Mucosa of descending colon (tissue), 3 donors: ENCODE measurements at regions not wholly inside any gene's neighbourhood (a gene's known extent, or its start where the extent isn't known, plus 50 kb on each side); places are given as distances from the start of the nearest gene placed in this dataset.

ENCODE experiments used
- ATAC-seq: fragments of 200-7000 bp; cut with Tn5 transposase; one replicate; pipeline ENCODE4 v1.9.1; 2020; ENCODE audit warnings: mild to moderate bottlenecking, moderate library complexity
- DNase-seq, 3 donors: peaks; one replicate each; pipeline ENCODE4 v3.0.0-alpha.2; 2020
- H3K36me3 ChIP-seq: fragments of 200-600 bp; one replicate; pipeline ENCODE4 v1.8.0; 2021; ENCODE audit warnings: low read depth, mild to moderate bottlenecking
- H3K4me1 ChIP-seq: fragments of 200-600 bp; one replicate; pipeline ENCODE4 v1.8.0; 2021; ENCODE audit warnings: low read depth, mild to moderate bottlenecking
- H3K4me3 ChIP-seq: fragments of 200-600 bp; one replicate; pipeline ENCODE4 v1.8.0; 2021; ENCODE audit warnings: mild to moderate bottlenecking
- H3K9me3 ChIP-seq: fragments of 200-600 bp; one replicate; pipeline ENCODE4 v1.8.0; 2021; ENCODE audit warnings: mild to moderate bottlenecking
- intact Hi-C, 2 donors: fragments of 100-400 bp; cut with DNase I in 1 of 2; cut with micrococcal nuclease in 1 of 2; formaldehyde crosslinking; loops; one replicate each; pipeline versions ENCODE4 v1.11.0 to v1.11.1; 2022; cut with DNase I, micrococcal nuclease
- TF ChIP-seq, protein P1 (sequence below): fragments of 200-600 bp; IDR thresholded peaks from one replicate; pipeline ENCODE4 v1.8.0; 2022; ENCODE audit warnings: antibody characterized with exemption, mild to moderate bottlenecking
- donor health status: DM: no; HTN: no; CAD: no; lungs with moderate emphysema.
- donor health status: DM: no; HTN: no; CAD: no.
- donor health status: DM: no; HTN: yes; CAD: no.

DNA sequence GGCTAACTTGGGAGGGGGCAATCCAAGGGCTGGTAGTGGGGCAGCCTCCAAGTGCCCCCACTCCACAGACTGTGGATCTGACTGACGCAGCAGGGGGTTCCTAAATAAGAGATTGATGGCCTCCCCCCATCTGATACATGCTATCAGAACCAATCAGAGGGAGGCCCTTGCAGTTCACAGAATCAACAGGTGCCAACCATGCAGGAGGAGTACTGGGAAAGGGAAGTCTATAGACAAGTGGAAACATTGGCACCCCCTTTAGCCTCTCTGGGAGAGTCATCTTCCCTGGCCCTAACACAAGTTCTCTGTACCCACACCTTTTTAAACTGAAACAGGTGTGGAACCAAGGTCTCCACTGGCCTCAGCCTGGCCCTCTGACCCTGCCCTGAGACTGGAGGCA is 145.8 kb downstream of the OR2B2 start:
- DNase-seq = no peak
- intact Hi-C loops = loop anchor here in 1 of 2 donors (10.0 kb wide), 1 partner anchor 252 kb away; no protein-coding TSS in a partner anchor

DNA sequence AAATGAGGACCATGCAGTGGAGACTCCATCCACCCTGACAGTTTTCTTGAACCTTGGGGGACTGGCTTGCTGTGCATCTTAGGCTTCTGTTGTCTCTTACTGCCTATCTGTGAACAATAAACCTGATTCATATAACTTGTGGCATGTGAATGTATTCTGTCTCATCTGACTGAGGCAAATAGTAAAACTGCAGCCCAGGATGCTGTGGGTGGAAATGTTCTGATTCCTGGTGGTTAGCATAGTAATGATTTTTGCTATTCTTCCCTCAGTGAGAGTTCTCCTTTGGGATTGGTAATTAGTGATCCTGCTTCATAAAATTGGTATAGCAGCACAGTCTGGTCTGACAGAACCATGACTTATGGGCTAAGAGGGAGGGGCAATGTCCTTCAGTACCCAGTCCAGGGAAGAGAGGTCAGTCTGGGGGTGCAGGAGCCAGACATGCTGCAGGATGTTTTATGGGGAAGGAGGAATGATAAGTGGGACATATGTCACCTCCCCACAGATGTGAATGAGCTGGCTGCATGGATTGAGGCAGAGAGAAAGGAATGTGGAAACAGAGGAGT is 147.1 kb downstream of the OR2B2 start:
- DNase-seq (no peak), ATAC-seq (no peak)
- no peaks in the 10 kb centered on the region for H3K9me3 ChIP-seq
- H3K4me3 ChIP-seq = no peak overlapping the region
- TF ChIP-seq, protein P1, sequence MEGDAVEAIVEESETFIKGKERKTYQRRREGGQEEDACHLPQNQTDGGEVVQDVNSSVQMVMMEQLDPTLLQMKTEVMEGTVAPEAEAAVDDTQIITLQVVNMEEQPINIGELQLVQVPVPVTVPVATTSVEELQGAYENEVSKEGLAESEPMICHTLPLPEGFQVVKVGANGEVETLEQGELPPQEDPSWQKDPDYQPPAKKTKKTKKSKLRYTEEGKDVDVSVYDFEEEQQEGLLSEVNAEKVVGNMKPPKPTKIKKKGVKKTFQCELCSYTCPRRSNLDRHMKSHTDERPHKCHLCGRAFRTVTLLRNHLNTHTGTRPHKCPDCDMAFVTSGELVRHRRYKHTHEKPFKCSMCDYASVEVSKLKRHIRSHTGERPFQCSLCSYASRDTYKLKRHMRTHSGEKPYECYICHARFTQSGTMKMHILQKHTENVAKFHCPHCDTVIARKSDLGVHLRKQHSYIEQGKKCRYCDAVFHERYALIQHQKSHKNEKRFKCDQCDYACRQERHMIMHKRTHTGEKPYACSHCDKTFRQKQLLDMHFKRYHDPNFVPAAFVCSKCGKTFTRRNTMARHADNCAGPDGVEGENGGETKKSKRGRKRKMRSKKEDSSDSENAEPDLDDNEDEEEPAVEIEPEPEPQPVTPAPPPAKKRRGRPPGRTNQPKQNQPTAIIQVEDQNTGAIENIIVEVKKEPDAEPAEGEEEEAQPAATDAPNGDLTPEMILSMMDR = no peak
- intact Hi-C loops = loop anchor here in 1 of 2 donors (10.0 kb wide), 1 partner anchor 250 kb away; no protein-coding TSS in a partner anchor
- no peaks in the 10 kb centered on the region for H3K36me3 ChIP-seq
- no peaks in the 10 kb centered on the region for H3K4me1 ChIP-seq

More for the DNA sequence above, 145.8 kb downstream of the OR2B2 start:
- Histone ChIP-seq H3K4me1 (no peaks in the 10 kb centered on the region), H3K36me3 (no peaks in the 10 kb centered on the region), H3K9me3 (no peaks in the 10 kb centered on the region), H3K4me3 (no peak overlapping the region)
- TF ChIP-seq, protein P1 = no peak
- no peak for ATAC-seq

DNA sequence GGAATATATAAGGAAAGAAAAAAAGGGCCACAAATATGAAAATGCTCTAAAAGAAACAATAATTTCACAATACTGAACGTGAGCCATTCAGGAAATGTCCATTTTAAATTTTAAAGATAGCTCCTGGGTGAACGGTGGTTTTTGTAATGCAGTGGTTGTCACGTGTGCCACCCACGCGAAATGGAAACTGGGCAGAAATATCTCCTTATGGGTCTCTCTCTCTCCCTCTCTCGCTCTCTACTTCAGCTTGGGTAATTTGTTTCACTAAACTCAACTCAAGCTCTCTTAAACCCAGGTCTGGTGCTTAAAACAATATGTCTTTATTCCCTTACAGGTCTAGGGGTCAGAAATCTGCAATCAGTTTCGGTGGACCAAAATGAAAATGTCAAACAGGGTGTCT is 150.8 kb downstream of the OR2B2 start:
- ATAC-seq (no peak), DNase-seq (no peak)
- H3K4me3 ChIP-seq = no peak overlapping the region
- peaks cover 7% of the 10 kb centered on the region for H3K4me1 ChIP-seq
- H3K9me3 ChIP-seq = no peaks in the 10 kb centered on the region
- intact Hi-C loops = loop anchor here in 1 of 2 donors (10.0 kb wide), 1 partner anchor 247 kb away; no protein-coding TSS in a partner anchor
- no peaks in the 10 kb centered on the region for H3K36me3 ChIP-seq
- TF ChIP-seq, protein P1 = no peak

DNA sequence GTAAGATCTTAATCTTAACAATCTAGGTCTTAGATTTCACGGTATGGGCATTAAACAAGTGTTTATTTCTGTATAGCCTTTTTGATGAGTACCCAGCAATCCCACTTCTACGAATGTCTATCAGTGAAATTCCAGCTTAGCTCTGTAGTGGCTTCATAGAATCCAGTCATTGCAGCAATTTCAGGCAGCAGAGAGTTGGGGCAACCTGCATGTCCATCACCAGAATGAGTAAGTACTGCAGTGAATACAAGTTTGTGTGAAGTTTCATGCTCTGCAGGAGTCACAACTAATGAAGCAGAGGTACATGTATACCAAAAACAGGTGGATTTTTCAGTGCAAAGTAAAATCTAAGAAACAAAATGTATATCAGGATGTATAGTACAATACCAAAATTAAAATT is 151.7 kb downstream of the OR2B2 start:
- Histone ChIP-seq H3K36me3 (no peaks in the 10 kb centered on the region), H3K9me3 (no peaks in the 10 kb centered on the region), H3K4me1 (peaks cover 7% of the 10 kb centered on the region), H3K4me3 (no peak overlapping the region)
- intact Hi-C loops = loop anchor here in 1 of 2 donors (10.0 kb wide), 1 partner anchor 246 kb away; no protein-coding TSS in a partner anchor
- no peak for ATAC-seq
- TF ChIP-seq, protein P1 = no peak
- DNase-seq = no peak

DNA sequence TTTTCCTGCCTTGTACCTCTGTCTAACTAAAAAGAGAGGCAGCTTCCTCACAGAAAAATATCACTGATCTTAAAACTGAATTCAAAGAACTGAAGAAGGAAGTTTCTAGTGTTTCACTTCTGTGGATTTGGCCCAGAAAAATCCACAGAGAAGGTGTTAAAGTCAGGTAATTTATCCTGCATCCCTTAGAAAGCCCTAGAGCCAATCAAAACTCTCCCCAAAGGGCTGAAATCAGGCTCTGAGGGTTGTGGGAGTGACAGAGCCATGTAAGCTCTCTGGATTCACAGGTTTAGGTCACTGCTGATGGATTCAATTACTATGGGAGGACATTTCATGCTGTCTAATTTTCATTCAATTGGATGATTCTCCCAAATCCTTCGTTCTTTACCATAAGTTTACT is 152.3 kb downstream of the OR2B2 start:
- intact Hi-C loops = loop anchor here (10.0 kb wide), 1 partner anchor 245 kb away; no protein-coding TSS in a partner anchor
- H3K9me3 ChIP-seq = no peaks in the 10 kb centered on the region
- peaks cover 7% of the 10 kb centered on the region for H3K4me1 ChIP-seq
- DNase-seq (no peak), ATAC-seq (no peak)
- H3K36me3 ChIP-seq = no peaks in the 10 kb centered on the region
- TF ChIP-seq, protein P1 = no peak
- H3K4me3 ChIP-seq = no peak overlapping the region
